ENCODE measurements at regions not wholly inside any gene's neighbourhood (a gene's known extent, or its start where the extent isn't known, plus 50 kb on each side); places are given as distances from the start of the nearest gene placed in this dataset.

DNA sequence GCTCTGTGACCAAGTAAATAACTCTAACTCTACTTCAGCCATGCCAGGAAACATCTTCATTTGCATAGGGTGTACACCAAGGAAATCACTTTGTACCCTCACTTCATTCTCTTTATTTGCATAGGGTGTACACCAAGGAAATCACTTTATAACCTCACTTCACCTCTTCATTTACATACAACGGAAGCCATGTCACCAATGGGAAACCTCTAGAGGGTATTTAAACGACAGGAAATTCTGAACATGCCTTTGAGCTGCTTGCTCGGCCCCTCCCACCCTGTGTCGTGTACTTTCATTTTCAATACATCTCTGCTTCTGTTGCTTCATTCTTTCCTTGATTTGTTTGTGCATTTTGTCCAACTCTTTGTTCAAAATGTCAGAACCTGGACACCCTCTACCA is 848.1 kb upstream of the FRG1 start:
- TF ChIP-seq, protein P1, sequence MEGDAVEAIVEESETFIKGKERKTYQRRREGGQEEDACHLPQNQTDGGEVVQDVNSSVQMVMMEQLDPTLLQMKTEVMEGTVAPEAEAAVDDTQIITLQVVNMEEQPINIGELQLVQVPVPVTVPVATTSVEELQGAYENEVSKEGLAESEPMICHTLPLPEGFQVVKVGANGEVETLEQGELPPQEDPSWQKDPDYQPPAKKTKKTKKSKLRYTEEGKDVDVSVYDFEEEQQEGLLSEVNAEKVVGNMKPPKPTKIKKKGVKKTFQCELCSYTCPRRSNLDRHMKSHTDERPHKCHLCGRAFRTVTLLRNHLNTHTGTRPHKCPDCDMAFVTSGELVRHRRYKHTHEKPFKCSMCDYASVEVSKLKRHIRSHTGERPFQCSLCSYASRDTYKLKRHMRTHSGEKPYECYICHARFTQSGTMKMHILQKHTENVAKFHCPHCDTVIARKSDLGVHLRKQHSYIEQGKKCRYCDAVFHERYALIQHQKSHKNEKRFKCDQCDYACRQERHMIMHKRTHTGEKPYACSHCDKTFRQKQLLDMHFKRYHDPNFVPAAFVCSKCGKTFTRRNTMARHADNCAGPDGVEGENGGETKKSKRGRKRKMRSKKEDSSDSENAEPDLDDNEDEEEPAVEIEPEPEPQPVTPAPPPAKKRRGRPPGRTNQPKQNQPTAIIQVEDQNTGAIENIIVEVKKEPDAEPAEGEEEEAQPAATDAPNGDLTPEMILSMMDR (IDR thresholded peaks at IDR 0.05), result no peak
- TF ChIP-seq POLR2A (IDR thresholded peaks at IDR 0.05), result no peak
